NCI-H146 treated with DMSO at 0.1 percent for 48 hours (cell line): ENCODE measurements at regions not wholly inside any gene's neighbourhood (a gene's known extent, or its start where the extent isn't known, plus 50 kb on each side); places are given as distances from the start of the nearest gene placed in this dataset.
"Not testable (repeated sequence)": the region's sequence is repeated elsewhere in the genome, so short reads cannot be mapped to it uniquely, and the experiment has no call there.

ENCODE experiments used
- DNase-seq: peaks from one replicate; lab custom pipeline; 2025; ENCODE audit not compliant: unreplicated experiment; lab: John Stamatoyannopoulos, UW

- no peak for DNase-seq
These were observed 59.2 kb downstream of the C9orf50 start for GRCh38 chr9:129561594-129562281.

DNA sequence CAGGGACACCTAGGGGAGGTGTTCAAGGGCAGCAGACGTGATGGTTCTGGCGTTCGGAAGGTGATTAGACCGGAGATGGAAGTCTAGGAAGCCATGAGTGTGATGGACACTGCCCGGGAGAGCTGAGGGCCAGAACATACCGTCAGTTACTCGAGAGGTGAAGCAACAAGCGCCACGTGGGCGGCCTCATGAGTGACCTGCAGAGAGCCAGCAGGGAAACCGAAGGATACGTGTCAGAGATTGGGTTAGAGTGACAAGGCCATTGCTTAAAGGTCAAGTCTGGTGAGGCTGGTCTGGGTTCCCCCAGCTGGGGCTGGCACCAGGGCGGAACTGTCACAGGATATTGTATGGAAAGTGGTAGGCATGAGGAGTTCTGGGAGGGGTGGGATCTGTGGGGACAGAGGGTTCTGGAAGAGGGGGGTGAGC is 60.0 kb downstream of the C9orf50 start:
- DNase-seq, result no peak

DNA sequence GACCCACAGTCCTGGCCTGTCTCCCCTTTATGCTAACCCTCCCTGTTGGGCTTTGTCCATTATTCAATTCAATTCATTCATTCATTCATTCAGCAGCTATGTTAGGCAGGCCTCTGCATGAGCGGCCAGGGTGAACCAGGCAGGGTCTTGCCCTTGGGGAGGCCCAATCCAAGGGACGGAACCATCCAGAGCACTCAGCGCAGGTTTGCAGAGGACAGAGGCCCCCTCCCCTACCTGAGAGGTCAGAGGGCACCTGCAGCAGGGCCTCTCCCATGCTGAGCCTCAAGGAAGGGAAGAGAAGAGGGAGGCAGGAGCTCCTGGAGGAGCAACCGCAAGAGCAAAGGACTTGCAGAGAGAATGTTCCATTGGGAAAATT is 61.4 kb downstream of the C9orf50 start:
- DNase-seq, result no peak

DNA sequence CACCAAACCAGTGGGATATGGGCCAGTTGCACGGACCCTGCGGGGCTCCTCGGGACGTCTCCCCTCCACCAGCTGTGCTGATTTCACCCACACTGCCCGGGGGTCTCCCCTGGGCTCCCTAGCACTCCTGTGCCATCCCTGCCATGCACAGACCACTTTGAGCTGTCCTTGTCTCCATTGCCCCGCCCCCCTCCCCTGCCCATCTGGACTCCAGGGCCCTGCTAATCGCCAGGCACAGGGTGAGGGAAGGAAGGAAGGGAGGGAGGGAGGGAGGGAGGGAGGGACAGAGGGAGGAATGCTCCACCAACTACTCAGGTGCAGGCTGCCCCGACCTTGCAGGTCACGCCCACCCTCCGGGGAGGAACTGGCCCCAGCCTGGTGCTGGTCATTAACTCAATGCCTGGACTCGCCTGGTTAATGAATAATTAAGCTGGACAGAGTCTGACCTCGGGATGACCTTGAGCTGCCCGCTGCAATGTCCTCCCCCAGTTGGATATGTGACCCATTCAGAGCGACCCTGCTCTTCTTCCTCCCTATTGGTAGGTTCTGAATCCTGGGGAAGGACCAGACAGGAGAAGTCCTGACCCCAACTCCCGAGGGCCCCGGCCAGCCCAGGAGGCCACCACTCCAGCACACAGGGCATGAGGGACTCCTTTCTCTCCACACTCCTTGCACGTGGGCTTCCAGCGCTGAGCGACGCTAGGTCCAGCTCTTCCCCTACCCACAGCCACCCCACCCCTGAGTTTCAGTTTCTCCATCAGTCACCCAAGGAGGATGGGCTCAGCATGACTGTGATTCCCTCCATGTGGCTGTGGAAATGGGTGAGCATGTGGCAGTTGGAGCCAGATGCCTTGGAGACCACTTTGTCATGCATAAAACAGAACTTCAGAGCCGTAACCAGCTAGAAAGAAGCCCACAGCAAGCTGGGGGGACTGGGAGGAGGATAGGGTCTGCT is 62.1 kb downstream of the C9orf50 start:
- no peak for DNase-seq

DNA sequence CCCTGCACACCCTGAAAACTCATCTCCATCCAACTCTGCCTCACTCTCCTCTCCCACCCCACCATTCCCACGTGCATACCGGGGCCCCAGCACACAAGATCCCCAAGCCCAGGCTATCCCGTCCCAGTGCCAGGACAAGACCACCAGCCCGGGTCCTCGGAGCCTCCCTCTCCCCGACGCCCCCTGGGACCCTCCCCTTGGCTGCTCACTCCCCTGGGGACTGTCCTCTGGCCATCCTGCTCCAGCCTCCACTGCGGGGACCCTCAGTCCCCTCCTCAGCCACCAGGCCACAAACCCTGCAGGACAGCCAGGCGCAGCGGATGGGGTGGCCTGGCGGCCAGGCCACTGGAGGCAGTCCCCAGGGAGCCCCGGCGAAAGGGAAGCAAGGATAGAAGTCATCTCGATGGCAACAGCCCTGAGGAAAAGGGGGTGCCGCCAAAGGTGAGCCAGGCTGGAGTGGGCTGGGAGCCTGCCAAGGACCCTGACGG is 62.8 kb downstream of the C9orf50 start:
- DNase-seq, result no peak

GRCh38 chr9:129557192-129558036 is 63.5 kb downstream of the C9orf50 start:
- DNase-seq, result no peak

- DNase-seq, result no peak
These were observed 64.3 kb downstream of the C9orf50 start for GRCh38 chr9:129556491-129557191.

- DNase-seq, result no peak
These were observed 65.2 kb downstream of the C9orf50 start for GRCh38 chr9:129555512-129556215.

DNA sequence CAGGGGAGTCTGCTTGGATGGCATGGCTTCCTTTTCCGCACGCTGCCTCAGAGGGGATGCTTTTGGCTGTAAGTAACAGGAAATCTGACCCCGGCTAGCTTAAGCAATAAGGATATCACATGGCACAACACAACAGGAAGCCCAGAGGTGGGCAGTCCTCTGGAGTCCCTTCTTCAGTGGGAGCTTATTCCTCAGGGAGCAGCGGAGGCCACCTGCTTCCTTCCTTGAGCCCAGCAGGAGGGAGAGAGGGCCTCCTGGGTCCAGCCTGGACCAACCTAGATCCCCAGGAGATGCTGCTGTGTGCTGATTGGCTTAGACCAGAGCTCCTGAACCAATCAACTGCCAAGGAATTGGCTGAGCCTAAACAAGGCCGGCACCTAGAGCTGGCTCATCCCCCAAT is 66.3 kb downstream of the C9orf50 start:
- DNase-seq, result no peak

DNA sequence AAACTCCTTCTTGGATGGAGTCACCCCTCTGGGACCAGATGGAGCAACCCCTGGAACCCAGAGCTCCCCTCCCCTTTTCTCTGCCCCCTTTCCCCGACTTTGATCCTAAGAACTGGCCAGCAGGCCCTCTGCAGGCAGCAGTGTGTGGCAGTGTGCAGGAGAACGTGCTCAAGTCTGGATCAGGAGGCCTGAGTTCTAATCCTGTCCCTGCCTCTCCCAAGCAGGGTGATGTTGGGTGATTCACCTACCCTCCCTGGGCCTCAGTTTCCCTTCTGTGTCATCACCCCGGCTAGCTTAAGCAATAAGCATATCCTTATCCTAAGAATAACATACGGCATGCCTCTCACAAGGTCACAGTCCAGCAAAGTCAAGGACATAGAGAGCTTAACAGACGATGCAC is 67.6 kb downstream of the C9orf50 start:
- DNase-seq, result no peak

DNA sequence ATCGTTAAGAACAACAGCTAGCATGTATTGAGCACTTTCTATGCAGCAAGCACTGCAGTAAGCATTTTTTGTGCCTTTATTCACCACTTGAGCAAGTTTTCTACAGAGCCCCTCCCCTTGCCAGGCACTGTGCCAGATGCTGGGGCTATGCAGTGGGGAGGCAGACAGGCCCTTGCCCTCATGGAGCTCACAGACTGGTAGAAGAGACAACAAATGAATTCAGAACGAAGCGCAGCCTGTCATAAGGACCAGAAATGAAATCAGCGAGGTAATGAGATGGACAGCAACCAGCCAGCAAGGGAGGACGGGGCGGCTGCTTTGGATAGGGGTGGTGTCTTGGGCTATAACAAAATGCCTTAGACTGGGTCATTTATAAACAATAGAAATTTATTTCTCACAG is 68.8 kb downstream of the C9orf50 start:
- DNase-seq, result no peak

- DNase-seq, result no peak
These were observed 69.4 kb downstream of the C9orf50 start for GRCh38 chr9:129551393-129551973.

- DNase-seq, result not testable (repeated sequence)
These were observed 69.9 kb downstream of the C9orf50 start for GRCh38 chr9:129550977-129551376.

GRCh38 chr9:129550199-129550839 is 70.6 kb downstream of the C9orf50 start:
- DNase-seq, result no peak

- DNase-seq, result no peak
These were observed 71.2 kb downstream of the C9orf50 start for GRCh38 chr9:129549684-129550083.

DNA sequence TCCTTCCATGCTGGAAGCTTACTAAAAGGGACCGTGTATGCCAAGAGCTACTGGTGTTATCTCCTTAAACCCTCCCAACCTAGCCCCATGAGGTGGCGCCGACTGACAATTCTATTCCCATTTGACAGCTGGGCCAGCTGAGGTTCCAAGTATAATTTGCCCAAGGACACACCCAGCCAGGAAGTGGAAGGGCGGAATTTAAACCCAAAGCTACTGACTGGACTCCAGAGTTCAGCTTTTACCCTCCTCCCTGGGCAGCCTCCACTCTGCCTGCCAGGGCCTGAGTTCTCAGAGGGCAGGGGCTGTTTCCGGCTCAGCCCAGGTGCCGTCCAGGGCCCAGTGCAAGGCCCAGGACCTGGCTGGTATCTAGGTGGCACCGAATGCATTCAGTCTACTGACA is 71.8 kb downstream of the C9orf50 start:
- no peak for DNase-seq

GRCh38 chr9:129548571-129549135 is 72.2 kb downstream of the C9orf50 start:
- DNase-seq, result no peak

GRCh38 chr9:129547869-129548570 is 72.9 kb downstream of the C9orf50 start:
- no peak for DNase-seq
